ENCODE measurements at regions not wholly inside any gene's neighbourhood (a gene's known extent, or its start where the extent isn't known, plus 50 kb on each side); places are given as distances from the start of the nearest gene placed in this dataset.

DNA sequence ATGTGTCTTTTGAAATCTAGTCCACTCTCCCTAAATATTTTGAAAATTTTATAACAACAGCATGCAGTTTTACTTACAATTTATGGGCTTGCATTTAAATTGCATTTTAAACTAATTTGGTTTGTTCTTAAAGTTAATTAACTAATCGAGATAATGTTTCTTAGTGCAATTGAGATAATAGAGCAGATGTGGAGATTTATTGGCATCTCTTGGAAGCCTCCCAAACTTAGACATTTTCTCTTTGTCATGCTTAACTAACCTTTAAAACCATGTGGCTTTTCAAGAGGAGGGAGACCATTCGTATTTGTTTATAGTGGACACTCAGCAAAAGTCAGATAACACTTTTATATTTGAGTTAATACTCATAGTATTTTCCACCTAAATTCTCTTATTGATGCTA is 887.0 kb upstream of the CELF2 start:
- no peaks in the 10 kb centered on the region for H3K9me3 Mint-ChIP-seq
- H3K4me1 Mint-ChIP-seq, result no peaks in the 10 kb centered on the region
- ATAC-seq, result no peak
- H3K4me3 Mint-ChIP-seq, result no peak overlapping the region
- H3K27ac Mint-ChIP-seq, result no peak overlapping the region
- no peaks in the 10 kb centered on the region for H3K27me3 Mint-ChIP-seq
- no peak for DNase-seq

DNA sequence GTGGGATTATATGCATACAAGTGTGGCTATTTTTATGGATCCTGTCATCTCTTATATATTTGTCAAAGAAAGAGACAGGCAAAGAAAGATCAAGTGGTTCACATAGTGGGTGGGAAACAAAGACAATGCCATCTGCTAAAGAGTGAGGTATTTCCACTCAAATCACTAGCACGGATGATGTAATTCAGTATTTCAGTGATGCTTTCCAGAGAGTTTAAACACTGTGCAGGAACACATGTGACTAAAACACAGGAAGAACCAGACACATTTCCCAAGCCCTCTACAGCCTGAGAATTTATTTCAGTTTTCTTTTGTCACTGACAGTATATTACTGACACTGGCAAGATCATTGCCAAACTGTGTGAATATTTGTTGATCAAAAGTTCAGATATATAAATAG is 885.7 kb upstream of the CELF2 start:
- no peak for DNase-seq
- no peak overlapping the region for H3K4me3 Mint-ChIP-seq
- no peak for ATAC-seq

DNA sequence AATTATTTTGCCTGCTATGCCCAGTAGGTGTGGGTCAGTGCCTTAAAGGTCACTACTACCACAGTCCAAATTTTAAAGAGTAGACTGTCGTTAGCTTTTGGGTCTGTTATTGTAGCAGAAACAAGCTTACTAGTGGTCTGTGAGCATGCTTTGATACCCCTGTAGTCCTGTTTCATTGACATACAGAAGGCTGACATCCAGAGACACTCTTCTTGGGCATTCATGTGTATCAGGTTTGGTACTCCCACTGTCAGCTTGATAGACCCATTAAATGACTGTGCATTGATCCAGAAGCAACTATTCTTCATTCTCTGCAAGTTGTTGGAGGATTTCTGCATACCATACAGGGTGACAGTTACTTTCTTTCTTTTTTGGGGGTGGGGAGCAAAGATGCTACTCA is 884.4 kb upstream of the CELF2 start:
- Mint-ChIP-seq H3K9me3 (no peaks in the 10 kb centered on the region), H3K27me3 (no peaks in the 10 kb centered on the region), H3K4me3 (no peak overlapping the region), H3K4me1 (no peaks in the 10 kb centered on the region), H3K27ac (no peak overlapping the region)
- DNase-seq (no peak), ATAC-seq (no peak)

More for the DNA sequence above, 885.7 kb upstream of the CELF2 start:
- Mint-ChIP-seq H3K9me3 (no peaks in the 10 kb centered on the region), H3K27me3 (no peaks in the 10 kb centered on the region), H3K4me1 (no peaks in the 10 kb centered on the region), H3K27ac (no peak overlapping the region)

DNA sequence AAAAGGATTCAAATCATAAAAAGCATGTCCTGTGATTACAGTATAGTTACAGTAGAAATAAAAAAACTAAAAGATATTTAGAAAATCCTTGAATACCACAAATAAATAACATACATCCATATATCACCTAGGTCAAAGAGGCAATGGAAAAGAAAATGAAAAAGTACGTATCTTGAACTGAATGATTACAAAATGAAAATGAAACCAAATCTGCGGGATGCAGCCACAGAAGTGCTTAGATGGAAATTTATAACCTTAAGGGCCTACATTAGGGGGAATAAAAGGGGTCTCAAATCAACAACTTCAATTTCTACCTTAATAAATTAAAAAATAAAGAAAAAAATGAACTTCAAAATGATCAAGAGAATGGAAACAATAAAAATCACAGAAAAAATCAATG is 879.0 kb upstream of the CELF2 start:
- Mint-ChIP-seq H3K4me3 (peak overlapping the region; percentile 13 to 49), H3K9me3 (no peaks in the 10 kb centered on the region), H3K4me1 (no peaks in the 10 kb centered on the region), H3K27ac (peak overlapping the region in 1 of 2 donors; percentile 37), H3K27me3 (no peaks in the 10 kb centered on the region)
- DNase-seq (no peak), ATAC-seq (no peak)

DNA sequence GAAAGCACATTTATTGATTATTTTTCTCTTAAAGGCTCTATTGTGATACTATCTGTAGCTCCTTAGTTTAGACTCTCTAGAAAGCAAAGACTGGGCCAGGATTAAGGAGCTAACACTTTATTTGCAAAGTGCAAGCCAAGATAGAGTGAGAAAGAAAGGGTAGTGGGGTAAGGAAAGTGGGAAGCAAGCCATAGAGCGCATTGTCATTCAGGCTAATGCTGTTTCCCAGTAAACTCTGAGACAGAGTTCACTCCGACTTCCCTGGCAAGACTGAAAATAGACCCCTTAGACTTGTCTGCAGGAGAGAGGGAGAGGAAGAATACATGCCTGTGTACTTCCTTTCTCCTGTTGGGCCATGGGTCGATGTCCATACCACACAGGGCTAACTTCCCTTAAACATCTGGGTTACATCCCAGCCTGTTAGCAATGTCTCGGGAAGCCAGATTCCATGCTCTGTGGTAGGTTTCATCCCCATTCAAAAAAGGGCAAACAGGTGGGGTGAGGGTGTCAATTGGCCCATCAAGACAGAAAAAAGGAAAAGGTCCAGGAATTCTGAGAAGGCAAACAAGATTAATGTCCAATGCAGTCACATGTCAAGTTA is 875.8 kb upstream of the CELF2 start:
- ATAC-seq, result no peak
- H3K4me3 Mint-ChIP-seq, result no peak overlapping the region
- DNase-seq, result no peak
- no peaks in the 10 kb centered on the region for H3K27me3 Mint-ChIP-seq
- H3K4me1 Mint-ChIP-seq, result no peaks in the 10 kb centered on the region
- no peaks in the 10 kb centered on the region for H3K9me3 Mint-ChIP-seq
- H3K27ac Mint-ChIP-seq, result no peak overlapping the region

DNA sequence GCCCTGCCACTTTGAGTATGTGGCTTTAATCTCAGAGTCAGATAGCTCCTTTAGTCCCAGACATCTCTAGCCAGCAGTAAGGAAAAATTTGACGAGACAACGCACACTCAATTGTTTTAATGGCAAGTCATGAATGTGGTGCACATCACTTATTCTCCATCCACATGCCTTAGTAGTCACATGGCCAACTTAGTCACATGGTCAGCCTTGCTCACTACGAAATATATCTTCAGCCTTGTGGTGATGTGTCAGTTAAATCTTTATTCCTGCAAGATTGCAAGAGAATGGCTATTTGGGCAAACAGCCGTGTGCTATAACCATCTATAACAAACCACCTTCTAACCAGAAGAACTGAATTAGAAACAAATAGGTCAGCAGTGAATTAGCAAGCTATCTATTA is 871.1 kb upstream of the CELF2 start:
- Mint-ChIP-seq H3K27me3 (peaks cover 12% of the 10 kb centered on the region), H3K9me3 (no peaks in the 10 kb centered on the region), H3K4me3 (no peak overlapping the region), H3K4me1 (no peaks in the 10 kb centered on the region), H3K27ac (no peak overlapping the region)
- ATAC-seq (no peak), DNase-seq (no peak)

DNA sequence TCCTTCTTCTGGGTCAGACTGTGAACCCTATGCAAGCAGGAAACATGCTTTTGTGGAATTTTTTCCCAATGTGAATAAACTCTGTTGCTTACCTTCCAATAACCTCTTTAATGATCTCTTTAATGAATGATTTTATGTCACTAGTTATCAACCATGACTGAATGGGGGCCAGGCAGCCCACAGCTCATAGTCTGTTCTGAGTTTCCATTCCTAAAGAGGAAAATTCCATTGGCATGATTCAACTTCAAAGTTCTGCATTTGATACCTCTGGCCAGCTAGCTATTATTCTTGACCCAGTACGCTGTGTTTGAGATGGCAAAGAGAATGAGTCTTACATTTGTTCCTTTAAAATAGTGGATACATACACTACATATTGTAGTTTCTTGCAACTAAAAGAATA is 867.8 kb upstream of the CELF2 start:
- H3K4me1 Mint-ChIP-seq, result no peaks in the 10 kb centered on the region
- peaks cover 12% of the 10 kb centered on the region for H3K27me3 Mint-ChIP-seq
- ATAC-seq (no peak), DNase-seq (no peak)
- no peak overlapping the region for H3K27ac Mint-ChIP-seq
- no peaks in the 10 kb centered on the region for H3K9me3 Mint-ChIP-seq
- no peak overlapping the region for H3K4me3 Mint-ChIP-seq

DNA sequence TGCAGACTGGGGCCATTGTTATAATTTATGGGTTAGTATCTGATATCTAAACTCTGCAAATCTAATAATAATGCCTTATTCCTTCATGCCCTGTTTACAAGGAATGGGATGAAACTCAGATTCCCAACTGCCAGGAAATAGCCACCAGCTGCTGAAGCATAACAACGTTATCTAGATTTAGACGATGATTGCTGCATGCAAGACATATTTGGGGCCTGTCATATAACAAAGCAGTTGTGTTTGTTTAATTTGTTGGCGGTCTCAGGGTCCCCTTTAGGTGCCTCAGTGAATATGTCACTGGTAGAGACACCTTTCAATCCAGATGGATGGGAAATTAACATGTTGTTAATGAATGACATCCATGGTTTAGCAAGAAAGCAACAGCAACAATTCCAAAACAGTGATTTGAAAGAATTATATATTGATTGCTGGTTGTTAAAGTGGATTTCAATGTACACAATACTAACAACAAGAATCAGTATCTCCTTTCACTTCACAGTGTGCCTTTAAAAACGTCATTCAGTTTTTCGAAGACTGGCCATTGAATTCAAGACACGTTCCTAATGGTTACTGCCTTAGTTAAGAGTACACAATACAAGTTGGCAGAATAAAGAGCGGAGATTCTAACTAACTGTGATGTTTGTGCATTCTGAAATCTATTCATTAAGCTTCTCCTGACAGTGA is 860.6 kb upstream of the CELF2 start:
- H3K4me3 Mint-ChIP-seq, result no peak overlapping the region
- ATAC-seq (no peak), DNase-seq (no peak)
- H3K27me3 Mint-ChIP-seq, result no peaks in the 10 kb centered on the region
- peaks cover 0 to 12% of the 10 kb centered on the region in 2 donors for H3K9me3 Mint-ChIP-seq
- H3K4me1 Mint-ChIP-seq, result no peaks in the 10 kb centered on the region
- no peak overlapping the region for H3K27ac Mint-ChIP-seq

DNA sequence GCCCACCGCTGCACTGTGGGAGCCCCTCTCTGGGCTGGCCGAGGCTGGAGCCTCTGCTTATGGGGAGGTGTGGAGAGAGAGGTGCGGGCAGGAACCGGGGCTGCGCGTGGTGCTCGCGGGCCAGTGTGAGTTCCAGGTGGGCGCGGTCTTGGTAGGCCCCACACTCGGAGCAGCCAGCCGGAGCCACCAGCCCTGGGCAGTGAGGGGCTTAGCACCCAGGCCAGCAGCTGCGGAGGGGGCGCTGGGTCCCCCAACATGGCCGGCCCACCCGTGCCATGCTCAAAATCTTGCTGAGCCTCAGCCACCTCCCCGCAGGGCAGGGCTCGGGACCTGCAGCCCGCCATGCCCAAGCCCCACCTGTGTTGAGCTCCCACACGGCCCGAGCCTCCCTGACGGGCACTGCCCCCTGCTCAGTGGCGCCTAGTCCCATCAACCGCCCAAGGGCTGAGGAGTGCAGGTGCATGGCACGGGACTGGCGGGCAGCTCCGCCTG is 856.8 kb upstream of the CELF2 start:
- no peak overlapping the region for H3K4me3 Mint-ChIP-seq
- no peak overlapping the region for H3K27ac Mint-ChIP-seq
- H3K27me3 Mint-ChIP-seq, result no peaks in the 10 kb centered on the region
- ATAC-seq, result no peak
- peaks cover 0 to 20% of the 10 kb centered on the region in 2 donors for H3K9me3 Mint-ChIP-seq
- no peaks in the 10 kb centered on the region for H3K4me1 Mint-ChIP-seq
- no peak for DNase-seq

DNA sequence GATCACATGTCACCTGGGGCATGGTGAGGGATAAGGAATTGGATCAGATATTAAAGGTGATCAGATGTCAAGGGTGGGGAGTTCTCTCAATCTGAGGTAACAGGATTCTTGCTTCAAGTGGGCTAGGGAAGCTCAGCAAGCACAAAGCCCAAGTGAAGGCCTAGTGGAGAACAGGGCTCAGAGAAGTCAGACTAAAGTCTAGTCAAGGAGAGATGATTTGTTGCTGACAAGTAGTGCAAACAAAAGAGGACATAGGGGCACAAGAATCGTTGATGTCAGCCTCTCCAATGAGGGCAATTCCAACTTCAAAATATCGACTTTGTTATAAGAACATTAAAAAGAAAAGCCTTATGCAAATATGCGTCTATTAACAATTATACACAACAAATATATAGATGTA is 852.8 kb upstream of the CELF2 start:
- Mint-ChIP-seq H3K9me3 (peaks cover 0 to 13% of the 10 kb centered on the region in 2 donors), H3K27me3 (no peaks in the 10 kb centered on the region), H3K4me3 (no peak overlapping the region), H3K27ac (no peak overlapping the region), H3K4me1 (no peaks in the 10 kb centered on the region)
- DNase-seq (no peak), ATAC-seq (no peak)

DNA sequence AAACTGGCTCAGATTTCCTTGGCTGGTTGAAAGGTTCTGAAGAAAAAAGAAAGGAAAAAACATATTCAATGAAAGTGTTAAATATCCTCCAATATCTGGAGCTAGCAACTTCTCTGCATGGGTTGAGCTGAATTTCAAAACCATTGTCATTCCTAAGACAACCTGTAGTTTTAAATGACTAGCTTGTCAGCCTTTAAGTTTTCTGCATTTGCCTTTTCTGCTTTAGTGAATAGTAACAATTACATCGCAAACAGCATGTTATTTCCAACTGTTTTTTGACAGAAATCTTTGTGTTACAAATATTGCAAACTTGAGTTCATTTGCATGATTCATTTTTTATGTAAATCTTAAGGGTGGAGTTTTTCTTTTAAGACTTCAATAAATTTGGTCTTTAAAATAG is 852.3 kb upstream of the CELF2 start:
- Mint-ChIP-seq H3K27ac (no peak overlapping the region), H3K27me3 (no peaks in the 10 kb centered on the region), H3K4me1 (no peaks in the 10 kb centered on the region), H3K4me3 (no peak overlapping the region), H3K9me3 (peaks cover 0 to 8% of the 10 kb centered on the region in 2 donors)
- ATAC-seq (no peak), DNase-seq (no peak)

DNA sequence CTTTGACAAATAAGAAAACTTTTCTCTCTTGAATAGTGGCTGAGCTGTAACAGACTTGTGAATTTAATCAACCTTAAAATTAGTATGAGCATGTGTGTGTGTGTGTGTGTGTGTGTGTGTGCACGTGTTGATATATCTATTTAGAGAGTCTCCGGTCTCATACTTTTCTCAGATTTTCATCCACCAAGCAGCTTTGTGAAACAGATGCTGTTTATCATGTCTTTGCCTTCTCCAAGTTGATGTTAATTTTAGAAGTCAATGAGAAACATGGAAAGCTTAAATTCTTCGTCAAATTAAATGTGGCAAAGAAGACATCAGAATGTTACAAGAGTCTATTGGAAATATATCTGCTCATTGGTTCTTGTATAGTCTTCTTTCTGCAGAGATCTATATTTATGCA is 839.2 kb upstream of the CELF2 start:
- no peaks in the 10 kb centered on the region for H3K27me3 Mint-ChIP-seq
- peaks cover 0 to 11% of the 10 kb centered on the region in 2 donors for H3K9me3 Mint-ChIP-seq
- H3K4me1 Mint-ChIP-seq, result no peaks in the 10 kb centered on the region
- no peak overlapping the region for H3K4me3 Mint-ChIP-seq
- DNase-seq (no peak), ATAC-seq (no peak)
- no peak overlapping the region for H3K27ac Mint-ChIP-seq

DNA sequence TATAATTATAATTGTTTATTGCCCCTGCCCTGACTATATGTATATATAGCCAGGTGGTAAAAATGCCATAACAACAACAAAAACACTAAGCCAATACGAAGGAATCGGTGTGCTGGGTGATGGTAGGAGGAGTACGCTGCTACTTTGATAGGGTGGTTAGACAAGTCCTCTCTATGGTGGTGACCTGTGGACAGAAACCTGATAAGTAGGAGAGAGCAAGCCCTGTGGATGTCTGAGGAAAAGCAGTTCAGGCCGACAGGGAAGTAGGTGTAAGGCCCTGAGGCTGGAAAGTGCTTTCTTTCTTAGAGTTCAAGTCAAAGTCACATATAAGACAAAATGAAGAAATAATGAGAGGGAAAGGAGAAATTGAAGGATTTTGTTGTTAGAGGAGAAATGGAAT is 823.8 kb upstream of the CELF2 start:
- no peaks in the 10 kb centered on the region for H3K27me3 Mint-ChIP-seq
- no peak overlapping the region for H3K4me3 Mint-ChIP-seq
- no peak overlapping the region for H3K27ac Mint-ChIP-seq
- no peaks in the 10 kb centered on the region for H3K9me3 Mint-ChIP-seq
- ATAC-seq, result no peak
- H3K4me1 Mint-ChIP-seq, result no peaks in the 10 kb centered on the region
- DNase-seq, result no peak

DNA sequence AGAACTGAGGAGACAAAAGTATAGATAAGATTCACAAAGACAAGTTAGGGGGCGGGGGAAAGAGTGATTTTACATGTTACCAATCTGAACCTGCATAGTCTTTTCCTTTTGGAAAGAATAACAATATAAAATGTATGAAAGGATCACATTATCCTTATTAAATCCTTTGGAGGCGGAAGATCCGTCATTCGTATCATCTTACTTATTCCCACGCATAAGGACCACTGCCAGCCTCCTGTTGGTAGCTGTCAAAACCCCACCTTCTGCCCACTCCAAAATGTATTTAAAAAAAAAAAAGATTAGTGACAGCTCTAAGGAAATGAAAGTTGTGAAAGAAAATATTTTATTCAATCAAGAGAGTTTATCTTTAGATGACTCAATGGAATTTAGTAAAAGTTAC is 821.0 kb upstream of the CELF2 start:
- Mint-ChIP-seq H3K4me1 (no peaks in the 10 kb centered on the region), H3K9me3 (no peaks in the 10 kb centered on the region), H3K27me3 (no peaks in the 10 kb centered on the region), H3K4me3 (no peak overlapping the region), H3K27ac (no peak overlapping the region)
- no peak for DNase-seq
- no peak for ATAC-seq

DNA sequence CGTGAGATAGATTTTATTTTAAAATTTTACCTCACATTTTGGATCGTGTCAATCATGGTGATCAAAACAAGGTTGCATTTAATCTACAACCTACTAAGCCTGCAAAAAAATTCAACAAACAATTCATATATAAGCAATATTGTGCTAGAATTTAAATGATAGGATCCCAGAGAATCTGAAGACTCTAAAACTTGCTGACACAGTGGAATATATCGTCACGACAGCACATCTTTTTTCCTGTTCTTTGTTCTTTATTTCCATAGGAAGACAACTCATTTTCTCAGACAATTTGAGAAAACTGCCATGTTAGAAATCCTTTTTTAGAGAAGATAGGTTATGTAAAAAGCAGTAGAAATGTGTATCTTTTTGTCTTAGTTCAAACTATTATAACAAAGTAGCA is 820.2 kb upstream of the CELF2 start:
- no peak overlapping the region for H3K27ac Mint-ChIP-seq
- no peak for DNase-seq
- no peak overlapping the region for H3K4me3 Mint-ChIP-seq
- no peaks in the 10 kb centered on the region for H3K9me3 Mint-ChIP-seq
- H3K27me3 Mint-ChIP-seq, result no peaks in the 10 kb centered on the region
- ATAC-seq, result no peak
- H3K4me1 Mint-ChIP-seq, result no peaks in the 10 kb centered on the region

DNA sequence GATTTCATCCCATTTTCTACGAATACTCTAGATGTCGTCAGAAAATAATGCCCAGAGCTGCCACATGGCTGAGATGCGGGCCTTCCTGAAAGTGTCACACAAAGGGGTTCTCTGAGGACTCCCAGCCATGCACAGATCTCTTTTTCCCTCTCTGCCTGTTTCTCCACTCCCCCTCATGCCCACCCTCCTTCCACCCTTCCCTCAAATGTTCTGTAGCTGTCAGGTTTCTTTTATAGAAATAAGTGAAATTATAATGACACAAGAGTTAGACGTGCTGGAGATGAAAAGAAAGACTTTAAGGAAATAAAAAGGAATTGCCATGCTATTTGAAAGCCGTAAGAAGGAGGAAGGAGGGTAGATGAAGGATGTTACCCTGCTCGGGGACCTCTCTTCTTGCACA is 819.3 kb upstream of the CELF2 start:
- Mint-ChIP-seq H3K27ac (no peak overlapping the region), H3K9me3 (no peaks in the 10 kb centered on the region), H3K4me3 (no peak overlapping the region), H3K4me1 (no peaks in the 10 kb centered on the region), H3K27me3 (no peaks in the 10 kb centered on the region)
- DNase-seq, result no peak
- ATAC-seq, result no peak

DNA sequence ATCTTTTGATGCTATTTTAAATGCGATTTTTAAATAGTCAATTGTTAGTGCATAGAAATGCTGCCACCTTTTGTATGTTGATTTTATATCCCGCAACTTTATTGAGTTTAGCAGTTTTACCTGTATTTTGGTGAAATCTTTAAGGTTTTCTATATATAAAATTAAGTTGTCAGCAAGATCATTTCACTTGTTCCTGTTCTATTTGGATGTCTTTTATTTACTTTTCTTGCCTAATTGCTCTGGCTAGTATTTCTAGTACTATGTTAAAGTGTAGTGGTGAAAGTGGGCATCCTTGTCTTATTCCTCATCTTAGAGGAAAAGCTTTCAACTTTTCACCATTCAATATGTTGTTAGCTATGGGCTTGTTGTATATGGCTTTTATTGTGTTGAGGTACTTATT is 813.3 kb upstream of the CELF2 start:
- H3K4me3 Mint-ChIP-seq, result no peak overlapping the region
- H3K9me3 Mint-ChIP-seq, result no peaks in the 10 kb centered on the region
- no peaks in the 10 kb centered on the region for H3K27me3 Mint-ChIP-seq
- DNase-seq, result no peak
- no peaks in the 10 kb centered on the region for H3K4me1 Mint-ChIP-seq
- ATAC-seq, result no peak
- H3K27ac Mint-ChIP-seq, result no peak overlapping the region
